NCI-H2029 treated with DMSO at 0.1 percent for 48 hours (cell line): ENCODE measurements at regions not wholly inside any gene's neighbourhood (a gene's known extent, or its start where the extent isn't known, plus 50 kb on each side); places are given as distances from the start of the nearest gene placed in this dataset.
"Not testable (repeated sequence)": the region's sequence is repeated elsewhere in the genome, so short reads cannot be mapped to it uniquely, and the experiment has no call there.

Experiments used
- DNase-seq: peaks from one replicate; lab custom pipeline; 2025; lab: John Stamatoyannopoulos, UW

DNA sequence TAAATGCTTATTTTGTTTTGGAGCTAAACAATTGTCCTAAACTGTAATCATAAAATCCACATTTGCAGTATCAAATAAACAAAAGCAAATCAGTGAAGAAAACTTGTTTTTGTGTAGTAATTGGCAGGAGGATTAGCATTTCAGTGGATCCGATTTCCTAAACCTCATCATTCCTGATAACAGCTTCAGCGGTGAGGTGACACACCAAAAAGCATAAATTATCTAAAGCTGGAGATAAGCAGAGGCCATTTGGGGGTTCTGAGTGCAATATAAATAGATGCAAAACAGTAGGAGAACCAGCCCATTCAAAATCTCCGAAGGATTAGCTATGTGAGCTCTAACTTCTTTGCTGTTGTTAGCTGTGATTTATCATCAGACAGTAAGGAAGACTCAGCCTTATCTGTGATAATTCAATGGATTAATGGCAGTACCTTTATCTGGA, 235.8 kb downstream of the EPHA7 start:
- no peak for DNase-seq

DNA sequence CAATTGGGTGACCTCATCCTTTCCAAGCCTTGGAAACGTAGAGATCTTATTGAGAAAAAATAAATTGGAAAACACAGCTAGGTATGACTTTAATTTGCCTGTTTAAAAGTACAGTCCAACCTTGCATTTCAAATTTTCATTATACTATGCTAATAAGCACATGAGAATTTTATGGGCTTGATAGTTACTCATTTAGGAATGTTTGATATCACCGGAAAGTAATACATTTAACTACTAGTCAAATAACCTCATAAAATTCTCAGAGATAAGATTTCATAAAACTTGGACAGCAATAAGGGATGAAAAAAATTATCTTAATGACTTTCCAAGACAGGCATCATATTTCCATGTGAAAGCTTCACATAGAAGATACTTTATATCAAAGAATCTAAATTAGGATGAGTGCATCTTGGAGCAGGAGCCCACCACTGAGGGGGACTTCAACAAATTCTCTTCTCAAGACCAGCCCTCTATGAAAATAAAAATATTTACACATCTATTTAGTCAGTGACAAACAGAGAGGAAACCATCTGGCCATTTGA, 236.3 kb downstream of the EPHA7 start:
- DNase-seq: no peak

DNA sequence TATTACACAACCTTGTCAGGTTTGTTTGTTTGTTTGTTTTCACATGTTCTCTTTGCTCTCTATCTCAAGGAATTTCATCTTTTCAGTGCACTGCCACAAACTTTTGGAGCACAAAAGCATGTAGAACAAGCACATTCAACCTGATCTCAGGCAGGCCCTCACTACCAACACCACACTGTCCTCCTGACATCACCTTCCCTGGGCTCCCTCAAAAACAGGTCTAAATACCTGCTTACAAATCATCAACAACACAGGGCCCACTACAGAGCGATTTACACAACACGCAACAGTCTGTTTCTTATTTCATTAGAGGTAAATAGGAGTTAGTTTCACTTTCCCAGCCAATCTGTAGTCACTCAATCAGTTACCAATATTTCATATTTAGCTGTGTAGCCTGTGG, 241.4 kb downstream of the EPHA7 start:
- no peak for DNase-seq

DNA sequence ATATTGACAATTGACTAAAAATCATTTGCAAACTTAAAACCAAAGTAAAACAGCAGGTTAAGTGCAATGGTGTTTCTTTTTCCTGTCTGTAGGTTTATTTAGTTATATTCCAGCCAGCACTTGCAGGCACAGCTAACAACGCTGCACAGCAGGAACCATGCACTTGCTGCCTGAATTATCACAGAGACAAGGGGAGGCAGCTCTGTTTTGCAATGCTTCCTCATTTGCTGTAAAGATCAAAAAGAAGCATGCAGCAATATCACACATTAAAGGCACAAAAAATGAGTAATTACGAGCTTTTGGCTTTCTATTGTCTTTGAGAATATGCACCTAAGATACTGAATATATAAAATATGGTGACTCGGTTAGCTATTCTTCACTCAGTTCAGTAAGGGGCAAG, 241.9 kb downstream of the EPHA7 start:
- no peak for DNase-seq

DNA sequence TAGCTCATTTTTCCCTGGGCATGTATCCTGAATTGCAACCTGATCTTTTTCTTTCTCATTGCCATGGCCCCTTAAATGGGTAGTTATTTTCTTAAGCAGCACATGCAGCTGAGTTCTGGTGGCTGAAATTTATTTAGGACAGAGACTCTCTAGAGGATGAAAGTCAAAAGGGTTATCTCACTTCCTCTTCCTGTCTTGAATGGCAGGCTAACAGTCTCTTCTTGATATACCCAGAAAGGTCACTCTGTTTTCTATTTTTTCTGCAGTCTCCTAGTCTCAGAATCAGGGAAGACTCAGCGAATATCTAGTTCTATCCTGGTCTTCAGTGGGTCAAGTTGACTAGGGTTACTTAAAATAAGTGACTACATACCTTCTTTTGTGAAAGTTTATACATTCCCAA, 243.3 kb downstream of the EPHA7 start:
- DNase-seq: no peak

DNA sequence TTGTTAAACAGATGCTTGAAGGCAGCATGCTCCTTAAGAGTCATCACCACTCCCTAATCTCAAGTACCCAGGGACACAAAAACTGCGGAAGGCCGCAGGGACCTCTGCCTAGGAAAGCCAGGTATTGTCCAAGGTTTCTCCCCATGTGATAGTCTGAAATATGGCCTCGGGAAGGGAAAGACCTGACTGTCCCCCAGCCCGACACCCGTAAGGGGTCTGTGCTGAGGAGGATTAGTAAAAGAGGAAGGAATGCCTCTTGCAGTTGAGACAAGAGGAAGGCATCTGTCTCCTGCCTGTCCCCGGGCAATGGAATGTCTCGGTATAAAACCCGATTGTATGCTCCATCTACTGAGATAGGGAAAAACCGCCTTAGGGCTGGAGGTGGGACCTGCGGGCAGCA, 245.8 kb downstream of the EPHA7 start:
- DNase-seq: not testable (repeated sequence)

DNA sequence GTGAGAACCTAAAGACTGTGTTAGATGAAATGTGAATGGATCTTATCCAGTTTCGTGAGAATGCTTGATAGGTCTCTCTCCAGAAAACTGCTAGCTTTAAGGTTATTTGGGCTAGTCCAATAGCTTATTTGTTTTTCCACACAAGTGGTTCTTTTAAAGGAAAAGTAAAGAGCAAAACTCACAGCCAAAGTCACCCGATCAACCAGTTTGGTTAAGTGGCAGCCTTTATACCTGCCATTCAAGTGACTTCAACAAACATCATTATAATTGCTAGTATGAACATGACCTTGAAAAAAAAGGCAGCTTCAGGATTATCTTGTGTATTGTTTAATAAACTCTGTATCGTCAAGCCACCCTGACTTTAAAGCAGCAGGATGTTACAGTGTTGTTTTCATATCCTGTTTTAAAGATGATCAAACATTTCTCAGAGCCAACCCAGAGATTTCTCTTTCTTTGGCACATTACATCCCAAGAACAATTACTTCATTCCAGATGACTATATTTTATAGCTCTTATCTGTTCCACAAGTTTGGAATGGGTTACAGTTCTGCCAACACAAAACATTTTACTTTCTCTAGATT, 253.4 kb downstream of the EPHA7 start:
- peak; percentile 80 for DNase-seq

DNA sequence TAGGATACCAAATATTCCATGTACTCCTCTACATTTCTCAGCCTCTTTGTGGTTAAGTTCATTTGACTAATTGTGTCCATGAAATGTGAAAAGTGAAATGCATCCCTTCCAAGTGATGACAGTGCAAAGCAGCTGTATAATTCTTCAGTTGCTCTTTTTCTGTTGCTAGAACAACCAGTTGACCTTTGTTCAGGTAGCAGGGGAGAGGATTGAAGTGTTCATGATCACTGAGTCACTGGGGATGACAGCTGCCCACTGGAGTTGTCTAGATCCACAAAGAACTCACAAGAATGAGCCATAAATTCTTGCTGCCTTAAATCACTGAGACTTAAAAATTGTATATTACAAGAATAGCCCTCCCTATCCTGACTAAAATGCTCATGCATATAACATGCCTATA, 254.6 kb downstream of the EPHA7 start:
- no peak for DNase-seq

DNA sequence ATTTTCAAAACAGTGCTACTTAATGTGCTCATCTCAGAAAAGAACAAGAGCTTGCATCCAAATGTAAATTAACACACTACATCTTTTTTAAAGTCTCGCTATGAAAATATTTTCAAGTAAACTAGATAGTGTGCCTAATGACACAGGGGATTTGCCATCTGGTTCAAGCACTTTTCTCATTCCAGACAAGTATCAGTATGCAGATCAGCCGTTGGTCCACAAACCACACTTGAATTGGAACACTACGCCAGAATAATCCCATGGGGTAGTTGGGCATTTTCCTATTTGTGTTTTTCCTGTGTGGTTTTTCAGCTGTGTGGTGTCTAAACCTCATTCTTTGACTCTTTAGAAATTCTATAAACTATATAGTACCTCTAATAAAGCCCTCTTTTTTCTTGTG, 256.2 kb downstream of the EPHA7 start:
- no peak for DNase-seq

DNA sequence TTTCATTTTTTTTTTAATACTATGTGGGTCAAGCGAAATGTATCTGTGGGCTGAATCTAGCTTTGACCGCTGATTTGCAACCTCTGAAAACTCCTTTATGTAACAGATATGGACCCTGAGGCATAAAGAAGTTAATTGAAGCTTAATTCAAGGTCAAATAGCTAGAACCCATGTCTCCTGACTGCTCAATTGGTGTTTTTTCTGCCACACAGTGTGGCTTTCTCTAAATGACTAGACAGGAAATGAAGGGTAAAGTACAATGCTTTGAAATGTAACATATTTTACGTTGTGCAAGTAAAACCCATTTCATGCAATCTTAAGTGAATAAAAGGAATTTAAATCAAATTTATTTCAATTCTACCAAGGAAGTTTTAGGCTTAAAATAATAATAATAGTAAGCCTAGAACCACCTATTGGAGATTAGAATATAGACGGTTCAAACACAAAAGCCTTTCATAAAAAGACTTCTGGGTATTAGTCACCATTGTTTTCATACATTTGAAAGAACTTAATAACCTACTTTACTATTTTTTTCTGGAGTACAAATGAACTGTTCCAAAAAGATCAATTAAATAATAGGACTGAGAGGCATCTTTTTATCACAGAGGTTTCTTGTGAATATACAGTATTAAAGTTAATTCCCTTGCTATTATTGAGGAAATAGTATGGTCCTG, 279.8 kb downstream of the EPHA7 start:
- no peak for DNase-seq

DNA sequence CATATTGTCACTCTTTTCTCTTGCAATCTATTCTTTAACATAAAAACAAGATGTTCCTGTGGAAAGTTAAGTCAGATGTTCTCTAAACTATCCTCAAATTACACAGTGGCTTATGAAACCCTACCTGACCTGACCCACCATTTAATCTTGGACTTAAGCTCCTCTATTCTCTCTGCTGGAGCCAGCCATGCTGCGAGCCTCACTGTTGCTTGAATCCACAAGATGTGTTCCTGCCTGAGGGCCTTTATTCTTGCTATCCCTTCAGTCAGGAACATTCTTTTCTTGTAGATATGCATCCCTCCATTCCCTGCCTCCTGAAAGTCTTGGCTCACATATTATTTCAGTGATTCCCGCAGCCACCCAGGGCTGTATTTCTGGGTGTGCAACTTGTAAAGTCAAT, 283.2 kb downstream of the EPHA7 start:
- no peak for DNase-seq

DNA sequence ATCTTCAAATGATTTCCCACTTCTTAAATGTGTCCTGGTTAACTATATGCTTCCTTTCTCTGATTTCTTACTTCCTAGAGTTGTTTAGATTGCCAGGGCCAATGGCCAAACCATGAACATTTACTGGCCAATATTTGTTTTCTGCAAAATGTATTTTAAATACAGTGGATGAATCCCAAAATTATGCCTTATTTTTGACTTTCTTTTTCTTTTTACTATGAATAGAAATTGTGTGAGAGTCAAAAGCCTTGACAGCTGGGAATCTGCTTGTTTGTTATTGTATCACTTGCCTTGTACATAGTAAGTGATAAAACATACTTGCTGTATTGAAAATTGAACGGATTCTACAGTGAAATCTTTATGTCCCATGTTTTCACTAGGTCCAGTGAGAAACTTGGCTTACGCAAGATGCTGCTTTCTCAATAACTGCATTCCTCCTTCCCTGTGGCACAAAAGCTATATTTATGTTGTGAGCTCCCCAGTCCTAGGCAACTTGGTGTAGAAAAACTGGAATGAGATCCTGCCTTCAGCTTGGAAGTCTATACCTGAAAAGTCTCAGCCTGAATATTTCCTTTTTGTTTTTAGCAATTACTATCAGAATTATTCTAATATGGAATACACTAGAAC, 295.2 kb downstream of the EPHA7 start:
- no peak for DNase-seq

DNA sequence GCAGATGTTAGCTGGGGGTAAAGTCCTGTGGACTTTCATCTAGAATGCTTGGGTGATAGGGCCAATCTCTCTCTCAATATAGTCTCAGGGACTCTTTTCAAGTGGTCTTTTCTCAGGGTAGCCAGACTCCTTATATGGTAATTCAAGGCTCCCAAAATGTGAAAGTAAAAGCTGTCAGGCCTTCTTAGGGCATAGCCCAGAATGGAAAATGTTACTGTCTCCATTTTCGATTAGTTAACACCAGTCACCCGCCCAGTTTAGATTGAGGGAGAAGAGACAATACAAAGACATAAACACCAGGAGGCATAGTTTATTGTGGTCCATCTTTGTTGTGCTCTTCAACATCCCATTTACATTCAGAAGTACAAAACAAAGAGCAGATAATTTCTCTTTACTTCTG, 295.8 kb downstream of the EPHA7 start:
- no peak for DNase-seq

DNA sequence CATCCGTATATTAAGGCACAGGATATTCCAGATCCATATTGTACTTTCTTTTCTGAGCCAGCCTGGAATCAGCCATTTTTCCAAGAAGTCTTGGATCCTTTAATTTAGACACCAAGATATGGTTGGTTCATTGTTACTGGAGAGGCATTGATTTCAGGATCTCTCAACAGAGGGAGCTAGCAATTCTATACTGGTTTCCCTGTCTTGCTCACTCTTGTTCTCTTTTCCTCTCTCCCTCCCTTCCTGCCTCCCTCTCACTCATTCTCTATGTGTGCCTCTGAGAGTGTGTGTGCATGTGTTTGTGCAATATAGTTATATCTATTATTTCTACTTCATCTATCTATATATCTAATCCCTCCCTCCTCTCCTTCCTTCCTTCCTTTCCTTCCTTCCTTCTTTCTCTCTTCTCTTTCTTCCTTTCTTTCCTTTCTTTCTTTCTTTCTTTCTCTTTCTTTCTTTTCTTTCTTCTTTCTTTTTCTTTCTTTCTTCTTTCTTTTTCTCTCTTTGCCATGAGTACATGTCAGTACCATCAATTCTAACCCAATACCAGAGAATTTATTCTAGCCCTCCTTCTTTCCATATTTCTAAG, 299.1 kb downstream of the EPHA7 start:
- no peak for DNase-seq

DNA sequence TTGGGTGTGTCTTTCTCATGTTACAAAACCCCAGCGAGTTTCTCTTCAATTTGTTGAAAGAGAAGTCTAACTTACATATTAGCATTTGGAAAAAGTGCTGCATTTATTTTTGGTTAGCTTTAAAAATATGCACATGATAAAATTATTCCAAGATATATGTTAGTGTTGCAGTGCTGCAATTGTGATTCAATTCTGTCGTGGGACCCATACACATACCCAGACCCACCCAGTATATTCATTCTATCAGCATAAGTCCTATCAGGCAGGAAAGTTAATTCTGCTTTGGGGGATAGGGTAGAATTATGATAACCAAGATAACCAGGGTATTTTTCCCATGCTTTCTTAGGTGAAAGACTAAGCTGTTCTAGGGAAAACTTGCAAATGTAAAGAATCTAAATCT, 313.5 kb downstream of the EPHA7 start:
- DNase-seq: no peak

DNA sequence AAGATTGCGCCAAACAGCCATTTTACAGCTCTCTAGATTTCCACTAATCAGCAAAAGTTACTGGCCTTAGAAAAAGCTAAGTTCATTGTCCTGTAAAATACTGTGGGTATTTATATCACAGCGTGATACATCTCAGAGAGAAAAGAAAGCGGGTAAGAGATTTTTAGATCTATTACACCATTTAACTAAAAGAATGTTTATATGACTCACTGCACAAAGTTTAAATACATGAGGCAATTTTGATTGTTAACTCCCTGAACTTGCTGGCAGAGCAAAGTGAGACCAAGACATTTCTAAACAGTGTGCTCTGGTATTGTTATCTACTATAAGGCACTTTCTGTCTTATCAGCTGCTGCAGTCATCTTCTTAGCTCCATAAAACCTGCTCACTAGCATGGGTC, 314.3 kb downstream of the EPHA7 start:
- DNase-seq: no peak

DNA sequence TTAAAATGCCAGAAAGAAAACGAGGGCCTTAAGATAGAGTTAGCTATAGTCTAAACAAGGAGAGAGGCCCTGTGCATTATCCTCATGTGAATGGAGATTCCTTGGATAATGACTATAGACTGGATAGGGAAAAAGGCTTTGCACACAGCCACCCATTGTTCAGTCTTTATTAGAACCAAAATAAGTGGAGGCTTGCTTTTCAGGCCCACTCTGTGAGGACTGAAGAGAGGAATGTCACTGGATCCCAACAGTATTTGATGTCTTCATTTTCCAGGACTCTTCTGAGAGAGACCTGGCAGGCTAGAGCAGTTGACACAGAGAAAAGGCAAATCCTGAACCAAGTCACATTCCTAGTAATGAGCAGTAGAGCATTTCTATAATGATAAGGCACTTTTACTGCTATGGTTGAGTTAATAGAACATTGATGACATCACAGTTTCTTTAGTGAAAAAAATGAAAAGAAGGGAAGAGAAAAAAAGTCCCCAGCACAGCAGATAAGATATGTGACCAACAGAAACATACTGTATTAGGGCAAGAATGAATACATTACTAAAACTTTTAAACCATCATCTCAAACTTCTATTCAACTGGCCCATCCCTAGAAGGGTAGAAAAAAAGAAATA, 315.1 kb downstream of the EPHA7 start:
- no peak for DNase-seq

DNA sequence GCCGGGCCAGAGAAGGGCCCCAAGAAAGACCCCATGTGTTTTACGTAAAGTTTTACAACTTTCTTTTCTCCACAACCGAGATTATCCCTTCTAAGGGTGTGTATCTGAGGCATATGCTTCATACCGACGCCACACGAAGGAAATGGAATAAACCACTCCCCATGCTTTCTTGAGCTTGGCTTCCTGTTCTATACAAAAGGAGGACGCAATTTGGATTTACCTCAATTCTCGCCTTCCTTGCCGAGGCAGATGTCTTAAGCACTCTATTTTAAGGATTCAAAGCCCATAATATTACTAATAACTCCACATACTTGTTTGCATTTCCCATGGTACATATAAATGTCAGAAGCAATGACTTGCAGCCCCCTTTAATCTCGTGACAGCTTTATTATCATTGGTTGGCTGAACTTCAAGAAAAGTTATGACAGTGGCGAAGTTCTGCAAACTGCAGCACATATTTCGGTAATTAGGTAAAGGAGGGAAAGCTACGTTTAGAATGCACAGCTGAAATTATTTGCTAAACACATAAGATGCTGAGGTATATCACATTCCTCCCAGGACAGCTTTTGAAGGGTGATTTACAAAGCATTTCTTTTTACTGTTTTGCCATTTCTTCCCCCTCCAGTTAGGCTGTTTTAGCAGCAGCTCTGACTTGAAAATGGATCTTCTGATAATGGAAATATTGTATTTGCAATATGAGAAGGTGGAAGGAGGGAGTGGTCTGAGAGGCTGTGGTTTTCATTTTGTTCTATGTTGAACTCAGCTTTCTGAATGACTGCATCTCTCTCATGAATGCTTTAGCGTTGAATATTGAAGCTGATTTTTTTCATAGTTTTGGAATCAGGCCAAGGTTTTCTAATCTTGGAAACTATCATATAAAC, 330.5 kb downstream of the EPHA7 start:
- DNase-seq: no peak

DNA sequence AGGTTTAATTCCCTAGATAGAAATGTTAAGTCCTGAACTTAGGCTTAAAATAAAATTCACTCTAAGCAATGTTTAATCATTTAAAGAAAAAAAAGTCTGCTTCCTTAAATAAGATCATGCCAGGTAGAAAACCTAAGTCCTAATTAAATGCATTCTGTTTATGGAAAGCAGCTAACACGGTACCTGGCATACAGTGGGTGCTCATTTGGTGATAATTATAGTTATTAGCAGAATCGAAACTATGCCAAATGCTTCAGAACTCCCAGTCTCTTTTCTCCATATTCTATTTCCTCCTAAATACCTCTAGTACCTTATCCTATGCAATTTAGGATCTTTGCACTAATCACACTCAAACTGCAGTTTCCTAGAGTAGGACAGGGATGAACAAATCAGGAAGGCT, 331.8 kb downstream of the EPHA7 start:
- no peak for DNase-seq

DNA sequence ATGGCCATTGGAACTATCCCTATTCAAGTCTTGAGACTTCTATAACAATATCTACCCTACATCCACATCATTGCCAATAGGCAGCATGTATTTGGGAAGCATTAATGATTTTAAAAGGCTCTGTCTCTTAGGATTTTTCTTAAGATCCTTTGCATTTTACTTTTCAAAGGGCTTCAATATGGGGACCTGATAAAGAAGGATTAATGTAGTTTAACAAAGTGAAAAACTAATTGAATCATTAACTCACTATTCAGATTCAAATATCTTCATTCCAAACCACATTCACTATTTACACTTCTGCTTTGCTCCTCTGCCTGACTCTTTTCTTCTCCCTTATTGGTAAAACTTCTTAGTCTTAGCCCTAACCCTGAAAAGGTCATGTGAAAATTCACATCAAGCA, 333.0 kb downstream of the EPHA7 start:
- DNase-seq: no peak

DNA sequence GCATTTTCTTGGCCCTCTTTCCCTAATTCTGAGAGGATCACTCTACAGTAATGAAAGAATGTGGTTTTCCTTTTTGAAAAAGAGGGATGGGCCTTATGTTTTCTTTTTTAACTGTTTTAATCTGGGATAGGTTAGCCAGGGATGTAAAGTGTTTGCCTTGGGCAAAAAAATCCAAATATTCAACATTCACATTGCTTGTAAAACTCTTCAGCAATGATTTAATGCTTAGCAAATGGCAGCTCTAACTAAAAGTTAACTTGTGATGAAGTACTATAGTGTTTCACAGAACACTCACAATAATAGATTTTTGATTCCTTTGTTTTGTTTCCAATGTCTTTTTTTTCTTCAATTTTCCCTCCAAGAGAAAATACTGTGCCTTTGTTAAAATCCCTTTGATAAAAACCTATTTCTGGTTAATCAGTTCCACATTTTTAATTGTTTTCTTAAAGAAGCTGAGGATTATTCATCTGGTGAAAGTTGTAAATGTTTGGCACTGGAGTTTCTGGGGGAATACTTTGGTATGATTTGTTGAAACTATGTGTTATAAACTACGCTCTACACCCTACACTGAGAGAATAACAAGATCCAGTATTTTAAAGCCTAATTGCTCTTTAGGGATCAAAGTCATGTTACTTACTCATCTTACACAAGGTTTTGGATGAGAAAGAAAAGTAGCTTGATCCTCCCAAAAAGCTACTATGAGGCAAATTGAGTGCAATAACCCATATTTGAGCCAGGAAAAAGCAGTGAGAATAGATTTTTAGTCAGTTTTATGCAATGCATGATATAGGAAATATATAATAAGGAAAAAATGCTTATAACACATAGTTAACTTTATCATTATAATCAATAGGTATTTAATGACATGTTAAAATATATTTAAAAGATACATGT, 335.8 kb downstream of the EPHA7 start:
- no peak for DNase-seq
